ENCODE measurements at regions not wholly inside any gene's neighbourhood (a gene's known extent, or its start where the extent isn't known, plus 50 kb on each side); places are given as distances from the start of the nearest gene placed in this dataset.

GRCh38 chr21:15119486-15119885, 54.7 kb upstream of the NRIP1 start:
- Histone ChIP-seq H3K36me3 (no peaks in the 10 kb centered on the region), H3K4me3 (no peak overlapping the region), H3K4me1 (peaks cover 0 to 8% of the 10 kb centered on the region in 2 donors), H3K9me3 (no peaks in the 10 kb centered on the region), H3K27me3 (no peaks in the 10 kb centered on the region), H3K27ac (no peak overlapping the region)
- no peak for DNase-seq (ENCODE audit: low spot score in 2 of 2)
- intact Hi-C loops (cut with DNase I; ENCODE audit: low total_unique reads) = no loop called here
- TF ChIP-seq POLR2A (IDR thresholded peaks at IDR 0.05) (no peak), POLR2AphosphoS5 (IDR thresholded peaks at IDR 0.05) (no peak), CTCF (IDR thresholded peaks at IDR 0.05) (no peak)

DNA sequence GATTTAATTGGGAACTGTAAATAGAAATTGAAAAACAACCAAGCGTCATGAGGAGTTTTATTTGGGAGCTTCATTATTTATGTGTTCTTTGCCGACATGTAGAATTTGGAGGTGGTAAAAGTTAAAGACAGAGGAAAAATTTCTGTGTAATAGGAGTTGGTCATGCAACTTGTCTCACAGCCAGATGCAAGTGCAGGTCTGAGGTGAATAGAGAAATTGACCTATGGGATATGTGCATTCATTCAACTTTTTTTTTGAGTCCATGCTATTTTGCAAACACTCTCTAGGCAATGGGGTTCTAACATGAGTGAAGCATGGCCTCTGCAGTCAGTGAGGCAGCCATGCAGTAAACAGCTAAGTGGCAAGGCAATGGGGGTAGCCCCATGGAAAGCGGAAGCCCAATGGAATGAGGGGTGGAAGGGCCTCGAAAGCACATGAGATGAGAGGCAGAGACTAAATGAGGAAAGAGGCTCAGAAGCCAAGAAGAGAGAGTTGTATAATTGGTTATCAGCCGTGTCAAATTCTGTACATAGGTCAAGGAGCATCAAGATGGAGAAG, 56.4 kb upstream of the NRIP1 start:
- peak overlapping the region; percentile 54 to 66 for H3K27ac ChIP-seq
- no peak for DNase-seq (ENCODE audit: low spot score in 2 of 2)
- intact Hi-C loops (cut with DNase I; ENCODE audit: low total_unique reads) = no loop called here
- H3K27me3 ChIP-seq = no peaks in the 10 kb centered on the region
- H3K4me3 ChIP-seq = peak overlapping the region in 1 of 3 donors; percentile 2
- no peaks in the 10 kb centered on the region for H3K9me3 ChIP-seq
- no peaks in the 10 kb centered on the region for H3K36me3 ChIP-seq
- no peak for TF ChIP-seq POLR2A (IDR thresholded peaks at IDR 0.05)
- TF ChIP-seq POLR2AphosphoS5 (IDR thresholded peaks at IDR 0.05) = no peak
- TF ChIP-seq CTCF (IDR thresholded peaks at IDR 0.05) = no peak
- peaks cover 0 to 8% of the 10 kb centered on the region in 2 donors for H3K4me1 ChIP-seq

DNA sequence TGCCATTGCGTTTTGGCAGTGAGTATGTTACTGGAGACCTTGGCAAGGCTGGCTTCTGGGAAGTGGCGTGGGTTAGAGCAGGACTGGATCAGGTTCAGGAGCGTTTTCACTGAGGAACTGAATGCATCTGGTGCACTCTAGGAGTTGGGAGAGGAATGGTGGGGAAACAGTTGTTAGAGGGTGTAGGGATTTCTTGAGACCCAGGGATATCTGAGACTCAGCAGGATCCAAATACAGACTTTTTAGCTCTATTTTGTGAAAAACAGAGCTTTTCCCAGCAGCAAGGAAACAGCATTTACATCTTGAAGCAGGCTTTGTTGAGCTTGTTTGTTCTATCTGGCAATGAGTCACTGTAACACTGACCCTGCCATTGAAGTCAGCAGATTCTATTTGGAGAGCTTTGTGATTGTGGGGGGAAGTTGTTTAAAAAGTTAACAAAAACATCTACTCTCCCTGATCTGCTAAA, 56.9 kb upstream of the NRIP1 start:
- TF ChIP-seq POLR2A (IDR thresholded peaks at IDR 0.05) = no peak
- no peak for DNase-seq (ENCODE audit: low spot score in 2 of 2)
- intact Hi-C loops (cut with DNase I; ENCODE audit: low total_unique reads) = no loop called here
- peak overlapping the region; percentile 54 to 66 for H3K27ac ChIP-seq
- H3K4me1 ChIP-seq = peaks cover 0 to 8% of the 10 kb centered on the region in 2 donors
- no peaks in the 10 kb centered on the region for H3K36me3 ChIP-seq
- H3K27me3 ChIP-seq = no peaks in the 10 kb centered on the region
- peak overlapping the region in 1 of 3 donors; percentile 2 for H3K4me3 ChIP-seq
- H3K9me3 ChIP-seq = no peaks in the 10 kb centered on the region

DNA sequence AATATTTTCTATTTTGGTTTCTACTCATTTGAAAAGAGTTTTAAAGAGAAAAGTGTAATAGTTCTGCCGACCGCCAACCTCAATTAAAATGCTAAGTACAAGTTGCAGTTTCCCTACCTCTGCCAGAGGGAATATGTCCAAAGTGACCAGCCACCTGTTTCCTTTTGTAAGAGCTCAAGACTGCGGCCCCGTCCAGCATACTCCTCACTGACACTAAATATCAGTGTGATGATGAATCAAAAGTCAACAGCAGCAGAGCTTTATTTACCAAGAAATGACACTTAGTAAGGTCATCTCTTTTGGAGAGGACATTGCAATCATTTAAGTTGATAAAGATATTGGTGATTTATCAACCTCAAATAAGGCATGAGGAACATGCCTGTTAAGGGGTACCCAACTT, 57.4 kb upstream of the NRIP1 start:
- Histone ChIP-seq H3K4me1 (peaks cover 0 to 8% of the 10 kb centered on the region in 2 donors), H3K27ac (peak overlapping the region in 1 of 2 donors; percentile 66), H3K27me3 (no peaks in the 10 kb centered on the region), H3K36me3 (no peaks in the 10 kb centered on the region), H3K4me3 (no peak overlapping the region), H3K9me3 (no peaks in the 10 kb centered on the region)
- TF ChIP-seq POLR2AphosphoS5 (IDR thresholded peaks at IDR 0.05) (no peak), POLR2A (IDR thresholded peaks at IDR 0.05) (no peak), CTCF (IDR thresholded peaks at IDR 0.05) (no peak)
- intact Hi-C loops (cut with DNase I; ENCODE audit: low total_unique reads) = no loop called here
- no peak for DNase-seq (ENCODE audit: low spot score in 2 of 2)

DNA sequence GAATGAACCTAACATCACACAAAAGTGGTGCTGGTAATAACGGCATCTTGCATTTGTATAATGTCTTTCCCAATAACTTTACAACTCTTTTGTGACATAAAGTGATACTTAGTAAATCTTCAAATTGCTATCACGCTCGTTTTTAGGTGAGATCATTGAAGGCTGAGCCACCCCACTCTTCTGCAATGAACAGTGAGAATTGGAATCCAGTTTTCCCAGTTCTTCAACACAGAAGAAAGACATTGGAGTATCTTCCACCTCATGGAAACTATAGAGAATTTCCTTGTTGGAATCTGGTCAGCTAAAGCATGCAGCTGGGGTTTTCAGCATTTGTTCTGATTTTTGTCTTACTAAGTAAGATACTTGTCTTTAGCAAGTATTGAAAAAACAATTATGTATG, 59.9 kb upstream of the NRIP1 start:
- Histone ChIP-seq H3K36me3 (no peaks in the 10 kb centered on the region), H3K27ac (no peak overlapping the region), H3K9me3 (no peaks in the 10 kb centered on the region), H3K27me3 (no peaks in the 10 kb centered on the region), H3K4me1 (peaks cover 0 to 8% of the 10 kb centered on the region in 2 donors), H3K4me3 (no peak overlapping the region)
- DNase-seq (ENCODE audit: low spot score in 2 of 2) = no peak
- TF ChIP-seq CTCF (IDR thresholded peaks at IDR 0.05) (no peak), POLR2A (IDR thresholded peaks at IDR 0.05) (no peak), POLR2AphosphoS5 (IDR thresholded peaks at IDR 0.05) (no peak)
- intact Hi-C loops (cut with DNase I; ENCODE audit: low total_unique reads) = no loop called here

Data from breast epithelium (tissue), 4 donors.